ENCODE measurements at regions not wholly inside any gene's neighbourhood (a gene's known extent, or its start where the extent isn't known, plus 50 kb on each side); places are given as distances from the start of the nearest gene placed in this dataset.

GRCh38 chr5:54912021-54912420 lies 73.4 kb downstream of the ESM1 start:
- TF ChIP-seq CTCF (IDR thresholded peaks at IDR 0.05; ENCODE audit: low read length) (no peak), EZH2 (optimal IDR thresholded peaks at IDR 0.05; ENCODE audit: low read depth, low read length) (no peak), EZH2phosphoT487 (IDR thresholded peaks at IDR 0.05; ENCODE audit: low read length) (no peak)
